Left kidney (tissue), 1 donor: ENCODE measurements at regions not wholly inside any gene's neighbourhood (a gene's known extent, or its start where the extent isn't known, plus 50 kb on each side); places are given as distances from the start of the nearest gene placed in this dataset.

Experiments used
- DNase-seq: peaks from one replicate; pipeline ENCODE4 v3.0.0-alpha.2; 2013

DNA sequence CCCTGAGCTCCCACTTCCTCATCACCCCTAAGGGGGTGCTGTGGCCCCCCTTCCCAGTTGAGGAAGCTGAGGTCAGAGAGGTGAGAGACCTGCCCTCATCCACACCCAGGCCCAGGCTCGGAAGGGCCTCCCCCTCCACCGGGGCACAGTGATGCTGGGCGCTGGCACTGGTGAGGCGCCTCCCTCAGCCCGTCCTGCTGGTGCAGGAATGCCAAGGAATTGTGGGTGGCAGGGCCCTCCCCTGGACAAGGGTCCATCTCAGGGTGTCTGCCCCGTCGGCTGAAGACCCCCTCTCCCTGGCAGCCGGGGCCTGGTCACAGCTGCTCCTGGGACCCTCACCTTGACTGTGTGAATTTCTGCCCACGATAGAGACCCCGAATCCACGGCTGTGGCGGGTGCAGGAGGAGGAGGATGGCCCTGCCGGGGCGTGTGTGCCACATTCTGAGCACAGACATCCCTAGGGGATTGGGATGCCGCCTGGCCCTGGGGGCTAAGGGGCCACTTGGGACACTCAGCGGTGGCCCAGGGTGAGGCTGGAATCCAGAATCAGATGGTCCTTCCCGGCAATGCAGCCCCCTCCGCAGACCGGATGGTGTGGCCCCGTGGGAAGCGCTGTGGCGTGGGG lies 70.2 kb upstream of the GATA5 start:
- DNase-seq = no peak

DNA sequence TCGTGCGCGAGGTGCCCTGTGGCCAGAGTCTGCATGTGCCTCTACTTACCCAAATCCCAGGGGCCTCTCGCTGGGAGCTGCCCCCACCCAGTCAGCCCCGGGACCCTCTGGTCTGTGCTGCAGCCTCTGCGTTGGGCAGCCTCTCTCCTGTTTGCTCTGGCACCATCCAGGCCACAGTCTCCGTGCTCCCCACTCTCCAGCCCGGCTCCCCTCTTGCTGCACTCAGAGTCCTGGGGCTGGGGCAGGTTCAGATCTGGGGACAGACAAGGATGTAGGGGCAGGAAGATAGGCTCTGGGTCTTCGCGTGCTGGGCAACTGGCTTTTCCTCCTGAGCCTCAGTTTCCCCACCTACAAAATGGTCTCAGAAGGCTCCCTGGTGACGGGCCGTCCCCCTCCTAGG lies 70.8 kb upstream of the GATA5 start:
- DNase-seq = no peak

DNA sequence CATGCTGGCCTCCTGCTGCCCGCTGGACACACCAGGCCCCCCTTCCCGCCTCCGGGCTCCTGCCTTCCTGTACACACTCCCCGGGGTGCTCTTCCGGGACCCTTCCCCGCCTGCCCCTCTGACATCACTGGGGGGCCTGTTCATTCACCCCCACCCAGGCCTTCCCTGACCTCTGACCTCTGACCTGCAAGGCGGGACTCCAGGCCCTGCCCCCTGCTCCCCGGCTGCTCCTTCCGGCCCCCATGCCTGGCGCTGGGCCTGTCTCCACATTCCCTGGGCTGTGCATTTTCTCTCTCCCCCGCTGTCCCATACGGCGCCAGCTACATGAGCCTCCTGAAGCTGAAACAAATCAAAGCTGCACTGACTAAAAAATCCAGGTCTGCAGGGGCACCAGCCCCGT lies 71.6 kb upstream of the GATA5 start:
- DNase-seq = no peak

DNA sequence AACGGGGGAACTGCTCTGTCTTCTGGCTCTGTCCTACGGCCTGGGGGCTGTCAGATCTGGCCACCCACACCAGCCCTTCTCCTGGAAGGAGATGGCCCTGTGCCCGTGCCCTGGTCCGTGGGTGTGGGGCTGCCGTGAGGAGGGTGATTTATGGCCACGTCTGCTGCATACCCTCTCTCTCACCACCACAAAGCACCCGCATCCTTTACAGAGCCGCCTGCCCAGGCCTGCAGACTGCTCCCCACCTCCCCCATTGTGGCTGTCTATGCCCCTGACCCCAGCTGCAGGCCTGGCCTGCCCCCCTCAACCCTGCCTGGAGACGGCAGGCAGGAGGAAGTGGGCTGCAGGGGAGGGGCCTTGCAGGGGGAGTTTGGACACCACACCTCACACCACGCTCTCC lies 72.7 kb upstream of the GATA5 start:
- no peak for DNase-seq

DNA sequence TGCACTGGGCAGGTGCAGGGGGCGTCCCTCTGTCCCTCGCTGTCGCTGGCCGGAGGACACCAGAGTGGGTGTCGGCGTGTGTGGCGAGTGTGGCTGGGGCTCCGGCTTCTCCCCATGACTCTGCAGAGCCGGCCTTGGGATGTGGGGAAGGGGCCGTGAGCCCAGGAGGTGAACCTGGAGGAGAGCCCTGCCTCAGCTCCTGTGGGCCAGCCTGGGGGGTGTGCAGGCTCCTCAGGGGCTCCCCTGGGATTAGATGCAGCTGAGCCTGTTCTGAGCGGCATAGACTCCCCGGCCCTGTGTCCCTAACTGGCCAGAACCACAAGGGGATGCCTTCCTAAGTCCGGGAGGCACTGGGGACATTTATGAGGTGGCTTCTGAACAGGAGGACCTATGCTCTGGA lies 73.2 kb upstream of the GATA5 start:
- DNase-seq = no peak

DNA sequence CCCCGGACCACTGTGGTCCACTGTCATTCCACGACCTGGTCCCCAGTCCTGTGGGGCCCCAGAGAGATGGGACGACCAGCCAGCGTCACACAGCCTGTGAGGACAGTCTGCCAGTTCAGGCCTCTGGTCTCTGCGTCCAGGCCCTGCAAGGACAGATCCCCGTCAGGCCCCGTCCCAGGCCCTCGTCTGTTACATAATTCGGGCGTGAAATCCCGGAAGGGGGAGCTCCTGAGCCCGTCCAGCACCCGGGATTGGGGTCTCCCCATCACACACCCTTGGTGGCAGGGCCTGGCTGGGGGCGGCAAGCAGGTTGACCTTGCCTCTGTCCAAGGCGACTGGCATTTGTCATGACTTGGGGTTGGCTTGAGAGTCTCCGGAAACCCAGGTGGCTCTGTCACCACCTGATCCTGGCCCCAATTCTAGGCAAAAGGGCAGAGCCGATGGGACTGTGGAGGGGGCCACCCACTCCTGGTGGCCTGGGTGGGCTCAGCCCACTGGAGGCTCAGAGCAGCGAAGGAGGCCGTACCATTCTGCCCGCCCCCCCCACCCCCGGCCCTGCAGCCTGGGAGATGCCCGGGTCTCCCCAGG lies 73.8 kb upstream of the GATA5 start:
- no peak for DNase-seq

DNA sequence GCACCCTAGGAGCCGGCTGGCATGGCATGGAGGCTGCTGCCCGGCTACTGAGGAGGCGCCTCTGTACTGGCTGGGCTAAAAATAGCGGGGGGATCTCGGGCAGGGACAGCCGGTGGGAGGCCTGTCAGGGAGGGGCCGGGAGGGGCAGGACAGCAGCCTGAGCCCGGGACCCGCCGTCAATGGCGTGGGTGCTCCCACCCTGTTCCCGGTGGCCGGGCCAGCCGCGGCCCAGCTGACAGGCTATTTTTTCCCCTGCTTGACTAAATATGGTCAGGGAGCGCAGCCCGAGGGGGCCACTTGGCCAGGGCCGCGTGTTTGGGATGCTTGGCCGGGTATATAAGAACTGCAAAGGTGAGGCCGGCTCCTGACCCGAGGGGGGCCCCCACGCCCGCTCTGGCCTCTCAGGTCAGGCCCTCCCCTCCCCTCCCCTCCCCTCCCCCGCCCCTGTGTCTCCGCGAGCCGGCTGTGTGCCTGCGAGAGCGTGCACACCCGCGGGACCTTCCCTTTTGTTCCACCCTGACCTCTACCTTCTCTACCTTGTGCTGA lies 74.4 kb upstream of the GATA5 start:
- DNase-seq = no peak

DNA sequence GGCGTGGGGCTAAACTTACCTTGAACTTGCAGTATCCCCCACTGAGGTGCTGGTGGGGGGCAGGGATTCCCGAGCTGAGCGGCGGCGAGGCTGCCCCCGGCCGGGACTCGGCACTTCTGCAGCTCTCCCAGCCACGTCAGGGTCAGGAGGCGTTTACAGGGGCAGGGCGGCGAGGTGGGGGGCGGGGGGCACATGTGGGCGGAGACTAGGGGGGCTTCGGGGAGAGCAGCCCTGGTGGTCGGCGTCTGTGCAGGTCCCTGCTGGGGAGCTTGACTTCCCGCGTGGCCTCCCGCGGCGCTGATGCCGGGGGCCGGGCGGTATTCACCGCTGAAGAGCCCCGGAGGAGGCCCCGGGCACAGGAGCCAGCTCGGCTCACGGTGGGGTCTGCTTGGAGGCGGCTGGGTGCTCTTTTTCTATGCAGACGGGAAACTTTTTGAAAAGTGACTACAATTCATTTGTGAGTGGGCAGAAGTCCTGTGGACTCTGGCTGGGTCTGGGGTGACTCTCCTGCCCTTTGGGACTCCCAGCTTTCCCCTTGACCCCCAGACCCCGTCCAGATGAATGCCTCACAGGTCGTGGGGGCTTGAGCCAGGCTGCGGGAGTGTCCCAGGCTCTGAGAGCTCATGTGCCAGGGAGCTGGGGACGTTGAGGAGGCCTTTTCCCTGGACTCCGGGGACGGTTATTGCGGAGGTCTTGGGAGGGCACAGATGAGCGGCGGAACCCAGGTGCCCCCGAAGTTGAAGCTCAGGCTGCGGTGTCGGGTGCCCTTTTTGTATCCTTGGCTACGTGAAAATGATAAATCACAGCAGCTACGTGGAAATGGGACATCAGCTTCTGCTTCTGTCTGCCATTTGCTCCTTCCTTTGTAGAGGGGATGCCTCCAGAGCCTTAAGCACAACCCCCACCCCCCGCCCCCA lies 75.9 kb upstream of the GATA5 start:
- DNase-seq = no peak

DNA sequence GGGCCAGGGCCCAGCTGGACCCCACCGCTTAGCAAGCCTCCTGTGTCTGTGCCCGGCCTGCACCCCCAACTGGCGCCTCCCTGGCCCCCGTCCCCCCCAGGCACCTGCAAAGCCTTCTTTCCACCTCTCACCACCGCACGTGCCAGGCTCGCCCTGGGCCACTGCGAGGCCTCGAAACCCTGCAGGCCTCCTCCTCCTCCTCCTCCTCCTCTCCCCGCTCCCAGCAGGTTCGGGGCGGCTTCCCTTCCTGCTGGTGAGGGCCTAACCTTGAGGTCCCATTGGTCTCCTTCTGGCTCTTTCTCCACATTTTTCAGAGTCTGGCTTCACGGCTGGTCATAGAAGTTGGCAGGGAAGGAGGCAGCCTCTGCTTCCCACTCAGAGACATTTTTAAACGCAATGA lies 76.8 kb upstream of the GATA5 start:
- DNase-seq = no peak

DNA sequence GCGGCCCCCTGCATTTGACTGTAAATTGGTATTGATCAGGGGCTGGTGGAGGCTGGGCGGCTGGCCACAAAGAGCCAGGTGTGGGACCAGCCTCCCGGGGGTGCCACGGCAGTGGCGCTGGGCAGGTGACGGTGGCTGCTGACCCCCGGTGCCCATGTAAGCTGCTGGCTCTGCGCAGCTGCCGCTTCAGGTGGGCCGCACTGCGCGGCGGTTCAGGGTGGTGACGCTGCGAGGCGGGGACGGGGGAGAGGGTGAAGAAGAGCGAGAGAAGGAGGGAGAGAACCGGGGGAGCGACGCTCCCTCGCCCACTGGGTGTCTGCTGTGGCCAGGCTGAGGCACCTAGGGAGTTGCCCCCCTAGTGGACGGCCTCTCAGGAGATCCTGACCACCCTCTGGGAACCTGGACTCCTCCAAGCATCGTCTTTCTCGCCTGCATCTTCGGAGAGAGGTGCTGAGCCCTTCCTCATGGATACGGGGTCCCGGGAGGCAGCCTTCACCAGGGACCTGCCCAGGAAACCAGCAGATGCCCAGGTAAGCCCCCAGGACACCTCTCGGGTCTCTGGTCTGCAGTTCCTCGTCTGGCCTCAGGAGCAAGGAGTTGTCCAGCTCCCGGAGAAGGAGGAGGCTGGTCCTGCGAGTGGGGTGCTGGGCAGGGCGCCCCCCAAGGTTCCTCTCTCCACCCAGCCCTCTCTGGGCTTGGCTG lies 77.5 kb upstream of the GATA5 start:
- DNase-seq = no peak

DNA sequence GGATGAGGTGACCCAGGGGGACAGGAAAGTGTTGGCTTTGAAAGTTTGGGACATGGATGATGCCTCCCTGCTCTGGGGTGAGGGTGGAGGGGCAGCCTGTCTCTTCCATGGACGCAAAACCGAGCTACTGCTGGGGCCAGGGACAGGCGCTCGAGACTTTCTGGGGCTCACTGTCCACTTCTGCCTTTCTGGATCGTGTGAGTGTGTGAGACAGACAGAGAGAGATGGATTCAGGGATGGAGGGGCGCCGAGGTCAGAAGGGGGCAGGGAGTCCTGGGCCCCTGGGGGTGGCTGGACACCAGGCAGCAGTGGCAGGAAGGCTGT lies 78.0 kb upstream of the GATA5 start:
- no peak for DNase-seq

DNA sequence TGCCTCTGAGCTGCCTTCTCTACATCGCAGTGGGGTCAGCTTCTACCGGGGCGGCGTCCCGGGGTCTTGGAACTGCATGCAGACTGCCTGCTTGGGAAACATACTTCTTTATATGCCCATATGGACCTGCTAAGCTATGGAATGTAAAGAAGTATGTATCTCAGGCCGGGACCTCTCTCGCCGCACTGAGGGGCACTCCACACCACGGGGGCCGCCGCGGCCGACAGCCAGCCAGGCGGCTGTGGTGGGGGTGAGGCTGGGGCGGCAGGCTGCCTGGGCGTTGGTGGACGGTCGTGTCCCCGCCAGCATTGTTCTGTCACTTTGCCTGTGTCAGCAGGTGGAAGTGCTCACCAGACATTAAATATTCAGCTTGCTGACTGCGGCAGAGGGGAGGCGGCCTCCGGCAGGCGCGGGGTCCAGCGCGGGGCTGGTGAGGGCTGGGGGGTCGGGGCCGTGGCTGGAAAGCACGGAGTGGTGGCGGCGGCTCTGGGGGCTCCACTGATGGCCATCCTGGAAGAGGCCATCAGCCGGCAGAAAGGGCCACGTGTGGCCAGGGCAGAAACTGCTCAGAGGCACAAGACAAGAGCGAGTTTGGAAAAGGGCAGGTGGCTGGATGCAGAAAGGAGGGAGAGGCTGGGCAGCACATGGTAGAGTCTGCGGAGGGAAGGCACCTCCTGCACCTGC lies 78.6 kb upstream of the GATA5 start:
- no peak for DNase-seq

DNA sequence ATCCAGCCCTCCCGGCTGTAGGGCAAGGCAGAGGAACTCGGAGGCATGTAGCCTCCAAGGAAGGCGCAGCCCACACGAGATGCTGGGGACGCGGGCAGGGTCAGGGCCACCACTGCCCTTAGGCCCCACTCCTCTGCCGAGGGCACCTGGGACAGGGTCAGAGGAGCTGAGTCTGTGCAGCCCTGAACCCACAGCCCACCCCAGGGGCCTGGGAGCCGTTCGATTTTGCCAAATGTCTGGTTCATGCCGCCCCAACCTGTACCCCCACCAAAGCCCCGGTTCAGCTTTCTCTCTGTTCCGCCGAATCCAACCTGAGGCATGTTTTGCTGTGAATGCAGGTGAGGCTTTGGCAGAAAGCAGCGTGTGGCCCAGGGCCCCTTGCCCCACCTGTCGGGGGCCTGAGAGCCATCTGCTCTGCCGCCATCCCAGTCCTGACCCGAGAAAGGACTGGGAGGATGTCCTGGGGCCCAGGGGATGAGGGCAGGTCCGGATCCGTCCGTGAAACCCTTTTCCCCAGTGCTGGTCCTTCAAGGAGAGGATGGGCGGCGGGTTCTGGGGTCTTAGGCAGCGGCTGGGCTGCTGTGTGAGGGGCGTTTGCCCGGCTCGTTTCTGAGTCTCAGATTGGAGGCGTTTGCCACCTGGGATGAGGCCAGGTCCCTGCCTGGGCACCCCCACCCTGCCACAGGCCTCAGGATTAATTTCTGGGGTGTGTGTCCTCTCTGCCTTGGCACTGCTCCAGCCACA lies 79.3 kb upstream of the GATA5 start:
- DNase-seq = no peak

DNA sequence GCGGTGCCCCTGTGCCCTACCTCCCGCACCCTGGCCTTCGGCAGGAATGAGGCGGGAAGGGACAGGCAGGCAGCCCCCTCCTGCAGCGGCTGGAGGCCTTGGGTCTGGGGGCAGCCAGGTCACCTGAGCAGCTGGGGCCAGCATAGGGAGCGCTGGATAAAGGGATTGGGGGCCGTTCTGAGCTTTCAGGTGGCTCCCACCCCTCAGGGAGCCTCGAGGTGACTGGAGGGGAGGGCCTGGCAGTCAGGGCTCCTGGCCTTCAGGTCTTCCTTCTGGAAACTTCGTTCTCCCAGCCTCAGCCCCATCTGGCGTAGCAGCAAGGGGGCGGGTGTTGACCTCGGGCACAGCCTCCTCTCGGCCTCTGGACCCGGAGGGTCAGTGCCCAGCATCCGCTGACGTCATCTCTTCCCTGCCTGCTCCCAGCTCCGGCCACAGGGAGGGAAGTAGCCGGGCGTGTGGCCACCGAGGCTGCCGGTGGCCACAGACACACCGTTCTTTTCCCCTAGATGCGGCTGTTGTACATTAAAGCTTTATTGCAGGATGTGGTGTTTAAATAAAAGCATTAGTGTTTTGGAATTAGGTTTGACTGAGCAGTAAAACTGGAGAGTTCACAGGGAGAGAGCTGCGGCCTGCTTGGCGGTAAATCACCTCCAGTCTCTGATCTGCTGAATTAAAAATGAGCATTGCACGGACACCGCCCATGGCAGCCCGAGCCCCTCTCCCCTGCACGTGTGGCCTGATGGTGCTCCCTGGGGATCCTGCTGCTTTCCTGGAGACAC lies 80.0 kb upstream of the GATA5 start:
- DNase-seq = no peak

DNA sequence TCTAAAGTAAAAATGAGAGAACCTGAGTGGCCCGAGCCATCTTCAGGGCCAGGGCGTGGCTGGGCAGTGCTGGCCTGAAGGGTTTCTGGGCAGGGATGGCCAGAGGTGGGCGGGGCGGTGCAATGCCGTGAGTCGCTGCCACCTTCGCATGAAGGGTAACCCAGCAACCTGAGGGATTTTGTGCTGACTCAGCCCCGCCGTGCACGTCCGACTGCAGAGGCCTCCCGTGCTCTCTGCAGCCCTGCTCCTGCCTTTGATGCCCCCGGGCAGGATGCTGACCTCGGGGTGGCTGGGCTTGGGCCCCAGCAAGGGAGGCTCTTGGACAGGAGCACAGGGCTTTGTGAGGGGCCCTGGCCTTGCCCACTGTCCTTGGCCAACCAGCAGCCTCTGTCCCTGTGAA lies 81.7 kb upstream of the GATA5 start:
- no peak for DNase-seq

DNA sequence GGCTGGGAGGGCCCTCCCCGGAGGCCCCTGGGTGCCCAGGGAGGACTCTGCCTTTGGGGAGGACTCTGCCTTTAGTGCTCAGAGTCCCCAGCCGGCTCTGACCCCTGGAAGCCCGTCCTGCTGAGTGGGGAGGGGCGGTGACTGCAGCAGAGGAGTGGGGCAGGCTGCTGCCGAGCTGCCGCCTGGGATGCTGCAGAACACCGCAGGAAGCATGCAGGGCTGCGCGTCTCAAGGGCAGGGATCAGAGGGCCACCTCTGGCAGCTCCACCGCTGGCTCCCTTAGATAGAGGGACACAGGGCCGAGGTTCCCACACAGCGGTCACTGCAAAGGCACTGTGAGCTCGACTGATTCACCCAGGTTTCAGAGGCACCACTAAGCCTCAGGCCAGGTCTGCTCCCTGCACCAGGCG lies 82.2 kb upstream of the GATA5 start:
- no peak for DNase-seq

DNA sequence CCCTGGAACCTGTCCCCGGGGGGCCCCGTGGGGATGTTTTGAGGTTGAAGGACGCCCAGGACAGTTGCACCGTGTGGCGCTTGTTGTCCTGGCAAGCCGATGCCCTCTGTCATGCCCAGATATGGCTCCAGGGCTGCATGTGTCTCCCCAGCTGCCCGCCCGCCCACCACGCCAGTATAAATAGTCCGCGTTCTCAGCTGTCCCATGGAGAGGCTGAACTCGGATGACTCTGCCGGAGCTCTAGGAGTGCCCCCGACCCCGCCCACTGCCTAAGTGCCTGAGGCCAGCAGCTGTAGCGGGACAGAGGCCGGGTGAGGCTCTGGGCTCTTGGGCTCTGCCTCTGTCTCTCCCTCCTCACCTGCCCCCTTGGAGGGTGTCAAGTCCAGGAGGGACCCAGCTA lies 83.0 kb upstream of the GATA5 start:
- DNase-seq = no peak

DNA sequence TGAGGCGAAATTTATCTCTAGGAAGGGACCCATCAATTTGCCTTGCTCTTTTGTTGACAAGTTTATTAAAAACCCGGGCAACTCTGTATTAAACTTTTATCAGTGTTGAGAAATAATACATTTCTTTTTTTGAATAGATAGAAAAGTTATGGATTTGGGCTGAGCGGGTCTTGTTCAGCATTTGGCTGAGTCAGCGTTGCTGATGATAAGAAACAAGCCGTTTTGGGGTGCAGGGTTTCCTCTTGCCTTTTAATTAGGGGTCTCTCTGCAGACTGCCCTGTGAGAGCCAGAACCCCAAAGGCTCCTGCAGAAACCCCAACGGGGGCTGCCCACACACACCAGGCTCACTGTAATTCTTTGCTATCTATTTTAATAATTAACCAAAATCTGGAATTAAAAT lies 82.1 kb upstream of the SLCO4A1 start:
- DNase-seq = no peak

DNA sequence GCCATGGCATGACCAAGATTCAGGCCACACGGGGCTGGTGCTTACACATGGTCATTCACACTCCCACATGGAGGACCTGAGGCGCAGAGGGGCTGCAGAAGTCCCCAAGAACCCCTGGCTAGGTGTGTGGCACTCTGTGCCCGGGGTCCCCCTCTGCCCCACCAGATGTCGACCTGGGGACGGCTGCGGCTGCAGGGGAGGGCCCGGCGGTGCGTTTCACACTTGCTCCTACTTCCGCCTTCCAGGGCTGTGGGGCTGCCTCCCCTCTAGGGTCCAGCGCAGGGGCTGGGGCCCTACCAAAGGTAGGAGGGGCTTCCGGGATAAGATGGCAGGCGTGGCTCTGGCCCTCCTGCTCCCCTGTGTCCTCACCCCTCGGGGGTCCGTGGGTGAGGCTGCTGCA lies 81.1 kb upstream of the SLCO4A1 start:
- DNase-seq = no peak

DNA sequence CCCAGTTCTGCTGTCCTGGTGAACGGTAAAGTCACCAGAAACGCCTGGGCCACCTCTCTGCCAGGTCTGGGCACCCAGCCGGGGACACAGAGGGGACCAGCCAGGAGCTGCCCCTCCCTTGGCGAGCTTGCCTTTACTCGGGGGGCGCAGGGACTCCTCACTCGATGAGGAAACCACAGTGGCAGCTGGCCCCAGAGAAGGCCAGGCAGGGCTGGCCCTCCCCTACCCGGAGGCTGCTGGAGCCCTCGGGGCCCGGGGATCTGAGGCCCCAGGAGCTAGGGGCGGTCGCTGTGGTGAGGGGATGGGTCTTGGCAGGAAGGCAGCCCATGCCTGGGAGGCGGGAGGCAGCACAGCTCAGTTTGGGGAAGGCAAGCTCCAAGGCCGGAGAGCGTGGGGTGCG lies 80.4 kb upstream of the SLCO4A1 start:
- DNase-seq = no peak

DNA sequence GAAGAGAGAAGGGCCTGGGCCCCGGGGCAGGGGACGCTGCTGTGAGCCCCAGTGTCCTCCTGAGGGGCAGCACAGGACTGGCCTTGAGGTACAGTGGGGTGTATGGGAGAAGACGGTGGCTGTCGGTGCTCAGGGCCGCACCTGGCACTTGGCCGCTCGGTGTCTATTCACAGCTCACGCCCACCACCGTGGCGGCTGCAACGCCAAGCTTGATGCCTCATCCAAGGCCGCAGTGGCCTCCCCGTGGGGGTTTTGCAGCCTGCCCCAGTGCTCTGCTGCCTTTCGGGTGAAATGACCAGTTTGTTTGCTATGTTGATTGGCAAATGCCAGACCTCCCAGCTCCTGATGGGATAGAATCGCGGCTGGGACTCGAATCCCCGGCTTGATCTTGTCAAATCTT lies 79.5 kb upstream of the SLCO4A1 start:
- DNase-seq = no peak
